Progenitor cell of endocrine pancreas (in vitro differentiated cells): ENCODE measurements at regions not wholly inside any gene's neighbourhood (a gene's known extent, or its start where the extent isn't known, plus 50 kb on each side); places are given as distances from the start of the nearest gene placed in this dataset.

ENCODE experiments used
- DNase-seq: peaks from one replicate; pipeline ENCODE4 v3.0.0; 2021; ENCODE audit warnings: low spot score; ENCODE audit not compliant: unreplicated experiment
- H3K27ac Mint-ChIP-seq: 2 replicates; pipeline ENCODE4 v1.8.0; 2021; ENCODE audit warnings: mild to moderate bottlenecking, moderate library complexity, mixed read lengths
- H3K27me3 Mint-ChIP-seq: 2 replicates; pipeline ENCODE4 v1.8.0; 2021; ENCODE audit warnings: mixed read lengths
- H3K36me3 Mint-ChIP-seq: 2 replicates; pipeline ENCODE4 v1.8.0; 2022; ENCODE audit warnings: mixed read lengths; ENCODE audit not compliant: insufficient read depth
- H3K4me1 Mint-ChIP-seq: 2 replicates; pipeline ENCODE4 v1.8.0; 2021; ENCODE audit warnings: low read depth, mixed read lengths
- H3K4me3 Mint-ChIP-seq: 2 replicates; pipeline ENCODE4 v1.8.0; 2021; ENCODE audit warnings: low read depth, mild to moderate bottlenecking, moderate library complexity, mixed read lengths
- H3K9me3 Mint-ChIP-seq: 2 replicates; pipeline ENCODE4 v1.8.0; 2021; ENCODE audit warnings: low read depth, mixed read lengths
- TF ChIP-seq, protein P1 (sequence below): fragments of 200-600 bp; sonication (generic); IDR thresholded peaks from one replicate; pipeline ENCODE4 v1.5.0; 2021; ENCODE audit warnings: antibody characterized with exemption, mild to moderate bottlenecking; ENCODE audit not compliant: unreplicated experiment

DNA sequence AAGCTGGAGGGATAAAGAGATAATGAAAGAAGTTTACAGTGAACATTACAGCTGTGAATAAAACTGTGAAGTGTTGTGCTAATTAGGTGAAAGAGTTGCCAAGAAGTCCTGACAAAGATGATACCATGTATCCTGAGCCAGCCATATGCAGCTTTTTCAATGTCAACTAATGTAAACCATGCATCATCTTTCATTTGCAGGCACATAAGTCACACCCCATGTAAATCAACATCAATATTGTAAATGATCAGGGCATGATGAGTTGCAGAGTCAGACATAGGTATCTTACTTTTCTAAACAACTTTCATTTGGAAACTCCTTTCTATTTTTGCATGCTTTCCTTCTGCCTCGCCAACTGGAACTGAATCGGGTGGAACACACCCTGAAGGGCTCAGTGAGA, 569.1 kb downstream of the TBC1D4 start:
- Mint-ChIP-seq H3K9me3 (peaks cover 5% of the 10 kb centered on the region), H3K36me3 (no peaks in the 10 kb centered on the region), H3K4me1 (no peaks in the 10 kb centered on the region), H3K4me3 (no peak overlapping the region), H3K27ac (no peak overlapping the region), H3K27me3 (no peaks in the 10 kb centered on the region)
- no peak for DNase-seq
- TF ChIP-seq, protein P1, sequence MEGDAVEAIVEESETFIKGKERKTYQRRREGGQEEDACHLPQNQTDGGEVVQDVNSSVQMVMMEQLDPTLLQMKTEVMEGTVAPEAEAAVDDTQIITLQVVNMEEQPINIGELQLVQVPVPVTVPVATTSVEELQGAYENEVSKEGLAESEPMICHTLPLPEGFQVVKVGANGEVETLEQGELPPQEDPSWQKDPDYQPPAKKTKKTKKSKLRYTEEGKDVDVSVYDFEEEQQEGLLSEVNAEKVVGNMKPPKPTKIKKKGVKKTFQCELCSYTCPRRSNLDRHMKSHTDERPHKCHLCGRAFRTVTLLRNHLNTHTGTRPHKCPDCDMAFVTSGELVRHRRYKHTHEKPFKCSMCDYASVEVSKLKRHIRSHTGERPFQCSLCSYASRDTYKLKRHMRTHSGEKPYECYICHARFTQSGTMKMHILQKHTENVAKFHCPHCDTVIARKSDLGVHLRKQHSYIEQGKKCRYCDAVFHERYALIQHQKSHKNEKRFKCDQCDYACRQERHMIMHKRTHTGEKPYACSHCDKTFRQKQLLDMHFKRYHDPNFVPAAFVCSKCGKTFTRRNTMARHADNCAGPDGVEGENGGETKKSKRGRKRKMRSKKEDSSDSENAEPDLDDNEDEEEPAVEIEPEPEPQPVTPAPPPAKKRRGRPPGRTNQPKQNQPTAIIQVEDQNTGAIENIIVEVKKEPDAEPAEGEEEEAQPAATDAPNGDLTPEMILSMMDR, result no peak

DNA sequence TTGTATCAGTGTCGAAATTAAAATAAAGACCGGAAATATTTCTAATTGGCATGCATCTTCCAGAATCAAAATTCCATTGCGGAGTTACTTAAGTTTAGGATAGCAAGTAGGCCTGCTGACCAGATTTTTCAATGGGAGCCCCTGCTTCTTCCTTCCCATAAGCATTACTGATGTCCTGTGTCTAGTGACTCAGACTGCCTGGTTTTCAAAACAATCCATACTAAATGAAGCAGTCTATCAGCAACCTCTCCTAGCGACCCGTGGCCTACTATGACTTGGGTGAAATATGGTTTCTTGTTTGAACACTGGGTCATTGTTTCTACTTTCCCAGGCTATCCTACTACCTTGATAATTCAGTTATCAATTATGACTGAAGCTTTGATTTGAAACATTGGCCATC, 571.6 kb downstream of the TBC1D4 start:
- no peak overlapping the region for H3K4me3 Mint-ChIP-seq
- no peaks in the 10 kb centered on the region for H3K4me1 Mint-ChIP-seq
- H3K36me3 Mint-ChIP-seq, result no peaks in the 10 kb centered on the region
- H3K27ac Mint-ChIP-seq, result no peak overlapping the region
- no peaks in the 10 kb centered on the region for H3K27me3 Mint-ChIP-seq
- no peak for DNase-seq
- TF ChIP-seq, protein P1, result no peak
- H3K9me3 Mint-ChIP-seq, result peaks cover 5% of the 10 kb centered on the region

DNA sequence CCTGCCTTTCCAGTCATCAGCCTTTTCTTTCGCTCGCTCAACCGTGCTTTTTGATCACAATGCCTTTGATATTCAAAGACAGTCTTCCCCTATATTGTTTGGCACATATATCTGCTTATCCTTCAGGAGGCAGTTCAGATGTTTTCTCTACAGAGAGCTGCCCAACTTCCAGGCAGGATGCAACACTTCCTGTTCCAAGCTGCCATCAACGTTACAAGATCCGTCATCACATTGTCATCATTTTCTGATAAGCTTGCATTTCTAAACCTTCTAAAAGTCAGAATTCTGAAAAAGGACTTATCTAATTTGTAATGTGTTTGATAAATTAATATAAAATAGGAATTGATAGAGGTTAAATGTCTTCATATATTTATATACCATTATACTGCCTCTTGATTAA, 574.2 kb downstream of the TBC1D4 start:
- Mint-ChIP-seq H3K27me3 (no peaks in the 10 kb centered on the region), H3K4me1 (no peaks in the 10 kb centered on the region), H3K36me3 (no peaks in the 10 kb centered on the region), H3K9me3 (peaks cover 5% of the 10 kb centered on the region), H3K27ac (no peak overlapping the region), H3K4me3 (no peak overlapping the region)
- no peak for DNase-seq
- TF ChIP-seq, protein P1, result no peak

DNA sequence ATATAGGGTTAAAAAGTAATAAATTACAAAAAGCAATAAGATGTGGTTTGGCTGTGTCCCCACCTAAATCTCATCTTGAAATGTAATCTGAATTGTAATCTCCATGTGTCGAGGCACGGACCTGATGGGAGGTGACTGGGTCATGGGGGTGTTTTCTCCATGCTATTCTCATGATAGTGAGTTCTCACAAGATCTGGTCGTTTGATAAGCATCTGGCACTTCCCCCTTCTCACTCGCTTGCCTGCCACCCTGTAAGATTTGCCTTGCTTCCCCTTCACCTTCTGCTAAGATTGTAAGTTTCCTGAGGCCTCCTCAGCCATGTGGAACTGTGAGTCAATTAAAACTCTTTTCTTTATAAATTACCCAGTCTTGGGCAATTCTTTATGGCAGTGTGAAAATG, 577.4 kb downstream of the TBC1D4 start:
- Mint-ChIP-seq H3K4me1 (no peaks in the 10 kb centered on the region), H3K36me3 (no peaks in the 10 kb centered on the region), H3K27ac (no peak overlapping the region), H3K4me3 (no peak overlapping the region), H3K27me3 (no peaks in the 10 kb centered on the region), H3K9me3 (no peaks in the 10 kb centered on the region)
- DNase-seq, result no peak
- TF ChIP-seq, protein P1, result no peak

DNA sequence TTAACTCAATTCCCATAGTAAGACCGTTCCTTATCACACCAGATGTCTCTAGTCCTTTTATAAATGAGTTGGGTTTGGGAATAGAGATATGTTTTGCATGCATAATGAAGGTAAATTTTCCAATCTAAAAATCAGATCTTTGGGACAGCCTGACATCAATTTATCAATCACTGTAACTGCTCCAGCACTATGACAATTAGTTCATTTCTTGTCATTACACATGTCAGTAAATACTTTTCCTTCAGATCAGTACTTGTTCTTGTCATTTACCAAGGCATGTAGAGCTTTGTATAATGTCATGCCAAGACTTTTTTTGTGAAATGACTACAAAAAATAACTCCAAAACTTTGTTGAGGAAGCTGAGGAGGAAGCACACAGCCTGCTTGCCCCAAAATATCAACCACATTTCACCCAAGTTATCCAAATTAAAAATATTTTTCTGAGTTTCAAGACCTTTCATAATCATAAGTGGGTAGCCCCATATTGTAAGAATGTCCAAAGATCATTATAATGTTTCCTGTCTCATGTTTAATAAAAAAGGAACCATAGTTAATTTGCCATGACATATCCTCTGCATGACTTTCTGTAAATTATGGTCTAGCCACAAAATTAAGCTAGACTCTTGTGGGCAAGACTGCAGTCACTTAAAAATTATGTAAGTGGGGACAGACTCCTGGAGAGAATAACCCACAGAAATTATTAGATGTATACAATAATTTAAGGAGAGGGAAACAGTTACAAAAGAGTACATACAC, 586.8 kb downstream of the TBC1D4 start:
- H3K4me1 Mint-ChIP-seq, result peaks cover 1% of the 10 kb centered on the region
- H3K36me3 Mint-ChIP-seq, result no peaks in the 10 kb centered on the region
- TF ChIP-seq, protein P1, result no peak
- no peak for DNase-seq
- no peaks in the 10 kb centered on the region for H3K27me3 Mint-ChIP-seq
- no peak overlapping the region for H3K27ac Mint-ChIP-seq
- no peaks in the 10 kb centered on the region for H3K9me3 Mint-ChIP-seq
- H3K4me3 Mint-ChIP-seq, result no peak overlapping the region
